GM21381 (cell line): ENCODE measurements at regions not wholly inside any gene's neighbourhood (a gene's known extent, or its start where the extent isn't known, plus 50 kb on each side); places are given as distances from the start of the nearest gene placed in this dataset.
"Not testable (repeated sequence)": the region's sequence is repeated elsewhere in the genome, so short reads cannot be mapped to it uniquely, and the experiment has no call there.

Experiments
- ATAC-seq: cut with Tn5 transposase; IDR thresholded peaks from one replicate; pipeline ENCODE4 v1.9.1; 2021; ENCODE audit warnings: mild to moderate bottlenecking, moderate library complexity; ENCODE audit not compliant: unreplicated experiment

GRCh38 chrX:115909017-115909416, 261.5 kb upstream of the AGTR2 start:
- ATAC-seq = no peak

DNA sequence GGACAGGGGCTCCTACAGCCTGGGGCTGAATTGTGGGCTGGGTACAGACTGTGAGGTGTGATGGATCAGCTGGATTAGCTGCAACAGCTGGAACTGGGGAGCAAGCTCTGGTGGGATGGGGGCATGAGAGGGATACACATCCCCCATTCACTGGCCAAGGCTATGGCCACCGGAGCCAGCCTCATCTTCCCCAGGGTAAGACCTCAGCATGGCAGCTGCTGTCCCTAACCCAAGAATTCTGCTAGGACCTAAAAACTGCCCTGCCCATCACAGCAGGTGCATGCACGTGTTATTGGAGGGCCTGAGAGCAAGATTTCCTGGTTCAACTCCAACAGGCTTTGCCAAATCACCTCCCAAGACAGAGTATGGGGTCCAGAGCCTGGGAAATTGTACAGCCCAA, 258.6 kb upstream of the AGTR2 start:
- ATAC-seq = no peak

GRCh38 chrX:115912372-115912897, 258.1 kb upstream of the AGTR2 start:
- peak; percentile 90 for ATAC-seq

- peak; percentile 48 for ATAC-seq
Measured at GRCh38 chrX:115913575-115913974, 257.0 kb upstream of the AGTR2 start.

DNA sequence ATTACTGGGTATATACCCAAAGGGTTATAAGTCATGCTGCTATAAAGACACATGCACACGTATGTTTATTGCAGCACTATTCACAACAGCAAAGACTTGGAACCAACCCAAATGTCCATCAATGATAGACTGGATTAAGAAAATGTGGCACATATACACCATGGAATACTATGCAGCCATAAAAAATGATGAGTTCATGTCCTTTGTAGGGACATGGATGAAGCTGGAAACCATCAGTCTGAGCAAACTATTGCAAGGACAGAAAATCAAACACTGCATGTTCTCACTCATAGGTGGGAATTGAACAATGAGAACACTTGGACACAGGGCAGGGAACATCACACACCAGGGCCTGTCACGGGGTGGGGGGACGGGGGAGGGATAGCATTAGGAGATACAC, 254.9 kb upstream of the AGTR2 start:
- not testable (repeated sequence) for ATAC-seq

DNA sequence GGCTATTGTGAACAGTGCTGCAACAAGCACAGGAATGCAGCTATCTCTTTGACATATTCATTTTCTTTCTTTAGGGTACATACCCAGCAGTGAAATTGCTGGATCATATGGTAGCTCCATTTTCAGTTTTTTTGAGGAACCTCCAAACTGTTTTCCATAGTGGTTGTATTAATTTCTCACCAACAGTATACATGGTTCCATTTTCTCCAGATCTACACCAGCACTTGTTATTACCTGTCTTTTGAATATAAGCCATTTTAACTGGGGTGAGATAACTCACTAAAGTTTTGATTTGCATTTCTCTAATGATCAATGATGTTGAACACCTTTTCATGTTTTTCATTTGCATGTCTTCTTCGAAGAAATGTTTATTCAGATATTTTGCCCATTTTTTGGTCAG, 241.1 kb upstream of the AGTR2 start:
- ATAC-seq = no peak

DNA sequence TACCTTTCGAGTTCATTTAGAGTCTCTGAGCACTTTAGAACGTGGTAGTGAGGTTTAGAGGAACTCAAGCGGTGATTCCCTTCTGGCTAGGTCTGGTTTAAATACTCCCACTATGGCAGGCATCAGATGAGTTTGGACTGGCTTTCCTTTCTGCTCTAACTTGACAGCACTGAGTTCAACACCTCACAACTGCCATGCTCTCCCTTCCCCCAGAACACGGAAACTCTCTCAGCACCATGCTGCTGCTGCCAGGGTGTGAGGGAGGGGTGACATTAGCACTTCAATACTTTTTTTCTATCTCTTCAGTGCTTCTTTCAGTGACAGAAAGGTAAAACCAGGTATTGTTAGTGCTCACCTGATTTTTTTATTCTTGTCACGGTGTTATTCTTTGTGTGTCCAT, 234.5 kb upstream of the AGTR2 start:
- ATAC-seq = no peak

DNA sequence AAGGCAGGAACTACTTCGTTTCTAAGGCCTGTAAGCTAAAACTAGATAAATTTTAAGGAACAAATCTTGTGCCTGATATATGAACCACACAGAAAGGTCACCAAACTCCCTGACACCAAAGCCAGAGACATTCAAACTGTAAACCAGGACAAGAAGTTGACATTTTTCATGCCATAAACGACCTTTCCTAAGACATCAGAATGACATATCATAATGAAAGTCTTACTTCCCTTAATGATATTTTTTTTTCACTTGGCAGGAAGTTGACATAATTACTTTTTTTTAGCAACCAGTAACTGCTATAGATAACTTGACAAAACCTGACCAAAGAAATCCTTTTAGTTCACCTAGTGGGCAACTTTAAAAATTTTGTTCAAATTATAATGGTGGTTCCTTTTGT, 231.5 kb upstream of the AGTR2 start:
- peak; percentile 58 for ATAC-seq

- no peak for ATAC-seq
Measured at GRCh38 chrX:115939636-115940160, 230.8 kb upstream of the AGTR2 start.

GRCh38 chrX:115940348-115940747, 230.2 kb upstream of the AGTR2 start:
- peak; percentile 28 for ATAC-seq

DNA sequence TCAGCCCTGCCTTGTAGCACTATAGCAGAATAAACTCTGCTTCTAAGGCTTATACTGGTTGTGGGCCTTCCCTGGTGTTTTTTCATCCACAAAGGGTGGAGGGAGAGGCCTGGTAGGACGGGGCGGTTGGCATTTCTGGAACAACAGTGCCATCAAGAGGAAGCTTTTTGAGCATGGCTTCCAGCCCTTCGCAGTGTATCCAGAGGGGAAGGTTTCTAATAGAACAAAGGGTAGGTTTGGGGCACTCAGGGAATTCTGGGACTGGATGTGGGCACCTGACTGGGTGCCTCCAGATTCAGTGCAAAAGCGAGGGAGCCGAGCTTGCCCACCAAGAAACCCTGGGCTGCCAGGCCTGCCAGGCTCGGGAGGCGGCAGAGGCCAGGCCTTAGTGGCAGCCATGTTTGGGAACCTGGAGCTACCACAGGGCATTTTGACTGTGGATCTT, 229.6 kb upstream of the AGTR2 start:
- ATAC-seq = peak; percentile 76

GRCh38 chrX:115941388-115941787, 229.2 kb upstream of the AGTR2 start:
- no peak for ATAC-seq

DNA sequence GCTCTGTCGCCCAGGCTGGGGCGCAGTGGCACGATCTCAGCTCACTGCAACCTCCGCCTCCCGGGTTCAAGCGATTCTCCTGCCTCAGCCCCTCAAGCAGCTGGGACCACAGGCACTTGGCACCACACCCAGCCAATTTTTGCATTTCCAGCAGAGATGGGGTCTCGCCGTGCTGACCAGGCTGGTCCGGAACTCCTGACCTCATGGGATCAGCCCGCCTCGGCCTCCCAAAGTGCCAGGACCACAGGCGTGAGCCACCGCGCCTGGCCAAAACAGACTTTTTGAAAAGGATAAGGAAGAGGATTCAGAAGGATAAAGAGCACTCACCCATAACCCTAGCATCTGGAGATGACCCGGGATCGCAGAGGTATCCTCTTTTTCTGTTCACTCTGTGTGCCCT, 224.5 kb upstream of the AGTR2 start:
- no peak for ATAC-seq

GRCh38 chrX:115948018-115948923, 222.3 kb upstream of the AGTR2 start:
- no peak for ATAC-seq

GRCh38 chrX:115949900-115950822, 220.4 kb upstream of the AGTR2 start:
- no peak for ATAC-seq

DNA sequence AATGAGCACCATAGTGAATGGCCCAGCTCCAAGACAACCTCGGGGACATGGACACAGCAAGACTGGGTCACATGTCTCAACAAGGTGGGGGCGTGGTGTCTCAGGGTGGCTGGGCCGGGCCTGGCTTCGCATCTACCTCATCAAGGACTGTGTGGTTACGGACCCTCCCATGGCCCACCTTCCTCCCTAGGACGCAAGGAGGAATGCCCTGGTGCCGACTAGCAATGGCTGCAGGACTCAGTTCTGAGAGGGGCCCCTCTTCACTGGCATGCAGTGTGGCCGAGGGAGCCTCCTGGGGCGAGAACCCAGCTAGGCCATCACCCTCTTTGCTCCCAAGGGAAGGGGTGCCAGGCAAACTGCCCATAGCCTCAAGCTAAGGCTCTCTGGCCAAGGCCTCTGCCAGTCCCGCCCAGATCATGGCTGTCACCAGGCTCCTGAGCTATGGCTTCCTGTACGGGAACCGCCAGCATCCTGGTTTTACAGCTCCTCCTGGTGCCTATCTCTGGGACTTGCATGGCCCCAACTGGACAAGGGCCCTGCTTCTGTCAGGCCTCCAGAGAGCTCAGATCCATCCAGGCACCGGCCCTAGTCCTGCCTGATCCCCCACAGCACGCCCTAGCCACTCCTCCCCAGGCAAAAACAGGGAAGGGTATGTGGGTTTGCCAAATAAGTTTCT, 218.0 kb upstream of the AGTR2 start:
- ATAC-seq = no peak

GRCh38 chrX:115957862-115958490, 212.6 kb upstream of the AGTR2 start:
- ATAC-seq = no peak

DNA sequence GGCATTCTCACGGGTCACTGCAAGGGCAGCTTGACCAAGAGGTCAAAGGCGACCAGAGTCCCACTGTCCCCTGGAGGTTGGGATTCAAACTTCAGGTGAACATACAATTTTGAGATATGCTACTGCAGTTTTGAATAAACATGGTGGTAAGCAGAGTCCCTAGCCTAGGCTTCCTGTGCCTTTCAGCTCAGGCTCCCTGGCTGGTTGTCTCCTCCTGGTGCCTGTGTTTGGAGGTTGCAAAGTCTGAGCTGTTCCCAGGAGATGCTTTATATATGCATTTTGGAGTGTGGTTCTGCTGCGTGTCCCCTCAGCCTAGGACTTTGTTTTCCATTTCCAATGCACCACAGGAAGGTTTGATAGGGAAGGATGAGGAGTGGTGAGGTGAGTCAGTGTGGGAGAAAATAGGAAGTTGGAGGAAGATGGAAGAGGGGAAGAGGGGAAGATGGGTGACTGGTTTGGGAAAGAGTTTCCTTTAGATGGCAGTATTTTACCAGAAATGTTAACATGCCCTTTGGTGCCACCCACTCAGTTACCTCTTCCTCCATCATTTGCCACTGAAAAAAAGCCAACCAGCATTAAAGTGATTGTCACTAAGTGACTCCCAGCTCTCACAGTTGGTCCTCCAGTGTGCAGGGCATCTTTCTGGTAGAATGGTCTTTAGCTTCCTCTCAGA, 211.7 kb upstream of the AGTR2 start:
- ATAC-seq = no peak

GRCh38 chrX:115960440-115961084, 210.0 kb upstream of the AGTR2 start:
- no peak for ATAC-seq
